ENCODE measurements at regions not wholly inside any gene's neighbourhood (a gene's known extent, or its start where the extent isn't known, plus 50 kb on each side); places are given as distances from the start of the nearest gene placed in this dataset.
"Not testable (repeated sequence)": the region's sequence is repeated elsewhere in the genome, so short reads cannot be mapped to it uniquely, and the experiment has no call there.

- CTCF ChIA-PET: no interaction called here
- Mint-ChIP-seq H3K27ac (no peak overlapping the region), H3K36me3 (no peaks in the 10 kb centered on the region), H3K4me1 (no peaks in the 10 kb centered on the region), H3K4me3 (no peak overlapping the region), H3K27me3 (no peaks in the 10 kb centered on the region), H3K9me3 (no peaks in the 10 kb centered on the region)
- DNase-seq: no peak
Measured at GRCh38 chr9:27659571-27659970, 86.3 kb upstream of the C9orf72 start.

GRCh38 chr9:27660148-27660547 is 86.9 kb upstream of the C9orf72 start:
- Mint-ChIP-seq H3K4me3 (no peak overlapping the region), H3K36me3 (no peaks in the 10 kb centered on the region), H3K27ac (no peak overlapping the region), H3K4me1 (no peaks in the 10 kb centered on the region), H3K9me3 (no peaks in the 10 kb centered on the region), H3K27me3 (no peaks in the 10 kb centered on the region)
- CTCF ChIA-PET: no interaction called here
- DNase-seq: no peak

- H3K4me1 Mint-ChIP-seq: no peaks in the 10 kb centered on the region
- H3K27ac Mint-ChIP-seq: no peak overlapping the region
- CTCF ChIA-PET: no interaction called here
- no peaks in the 10 kb centered on the region for H3K9me3 Mint-ChIP-seq
- DNase-seq: no peak
- no peak overlapping the region for H3K4me3 Mint-ChIP-seq
- H3K36me3 Mint-ChIP-seq: no peaks in the 10 kb centered on the region
- H3K27me3 Mint-ChIP-seq: no peaks in the 10 kb centered on the region
Measured at GRCh38 chr9:27663526-27663925, 90.2 kb upstream of the C9orf72 start.

- Mint-ChIP-seq H3K27me3 (no peaks in the 10 kb centered on the region), H3K27ac (no peak overlapping the region), H3K9me3 (no peaks in the 10 kb centered on the region), H3K36me3 (no peaks in the 10 kb centered on the region), H3K4me1 (no peaks in the 10 kb centered on the region), H3K4me3 (no peak overlapping the region)
- CTCF ChIA-PET: no interaction called here
- DNase-seq: no peak
Measured at GRCh38 chr9:27664121-27664779, 91.0 kb upstream of the C9orf72 start.

- no peaks in the 10 kb centered on the region for H3K36me3 Mint-ChIP-seq
- H3K4me3 Mint-ChIP-seq: no peak overlapping the region
- CTCF ChIA-PET: no interaction called here
- no peaks in the 10 kb centered on the region for H3K27me3 Mint-ChIP-seq
- DNase-seq: no peak
- no peak overlapping the region for H3K27ac Mint-ChIP-seq
- H3K9me3 Mint-ChIP-seq: no peaks in the 10 kb centered on the region
- no peaks in the 10 kb centered on the region for H3K4me1 Mint-ChIP-seq
Measured at GRCh38 chr9:27665136-27665535, 91.9 kb upstream of the C9orf72 start.

- Mint-ChIP-seq H3K36me3 (no peaks in the 10 kb centered on the region), H3K4me1 (no peaks in the 10 kb centered on the region), H3K4me3 (no peak overlapping the region), H3K9me3 (no peaks in the 10 kb centered on the region), H3K27ac (no peak overlapping the region), H3K27me3 (no peaks in the 10 kb centered on the region)
- CTCF ChIA-PET: no interaction called here
- no peak for DNase-seq
Measured at GRCh38 chr9:27668280-27668679, 95.0 kb upstream of the C9orf72 start.

GRCh38 chr9:27671636-27672035 is 98.4 kb upstream of the C9orf72 start:
- no peak overlapping the region for H3K27ac Mint-ChIP-seq
- no peaks in the 10 kb centered on the region for H3K27me3 Mint-ChIP-seq
- H3K36me3 Mint-ChIP-seq: no peaks in the 10 kb centered on the region
- H3K4me1 Mint-ChIP-seq: no peaks in the 10 kb centered on the region
- H3K4me3 Mint-ChIP-seq: no peak overlapping the region
- no peaks in the 10 kb centered on the region for H3K9me3 Mint-ChIP-seq
- CTCF ChIA-PET: no interaction called here
- DNase-seq: no peak

GRCh38 chr9:27672718-27673117 is 99.4 kb upstream of the C9orf72 start:
- no peak for DNase-seq
- Mint-ChIP-seq H3K9me3 (no peaks in the 10 kb centered on the region), H3K4me3 (no peak overlapping the region), H3K4me1 (no peaks in the 10 kb centered on the region), H3K27ac (no peak overlapping the region), H3K27me3 (no peaks in the 10 kb centered on the region), H3K36me3 (no peaks in the 10 kb centered on the region)
- CTCF ChIA-PET: no interaction called here

- Mint-ChIP-seq H3K9me3 (no peaks in the 10 kb centered on the region), H3K36me3 (no peaks in the 10 kb centered on the region), H3K27me3 (no peaks in the 10 kb centered on the region), H3K4me1 (no peaks in the 10 kb centered on the region), H3K27ac (no peak overlapping the region), H3K4me3 (no peak overlapping the region)
- no peak for DNase-seq
- CTCF ChIA-PET: no interaction called here
Measured at GRCh38 chr9:27673641-27674040, 100.4 kb upstream of the C9orf72 start.

GRCh38 chr9:27675354-27675753 is 102.1 kb upstream of the C9orf72 start:
- no peaks in the 10 kb centered on the region for H3K4me1 Mint-ChIP-seq
- no peak for DNase-seq
- no peak overlapping the region for H3K4me3 Mint-ChIP-seq
- H3K27me3 Mint-ChIP-seq: no peaks in the 10 kb centered on the region
- no peak overlapping the region for H3K27ac Mint-ChIP-seq
- no peaks in the 10 kb centered on the region for H3K36me3 Mint-ChIP-seq
- CTCF ChIA-PET: no interaction called here
- no peaks in the 10 kb centered on the region for H3K9me3 Mint-ChIP-seq

GRCh38 chr9:27676827-27677226 is 103.5 kb upstream of the C9orf72 start:
- Mint-ChIP-seq H3K27ac (no peak overlapping the region), H3K4me1 (no peaks in the 10 kb centered on the region), H3K9me3 (no peaks in the 10 kb centered on the region), H3K4me3 (no peak overlapping the region), H3K36me3 (no peaks in the 10 kb centered on the region), H3K27me3 (no peaks in the 10 kb centered on the region)
- DNase-seq: no peak
- CTCF ChIA-PET: no interaction called here

- H3K27ac Mint-ChIP-seq: no peak overlapping the region
- CTCF ChIA-PET: no interaction called here
- H3K9me3 Mint-ChIP-seq: no peaks in the 10 kb centered on the region
- H3K36me3 Mint-ChIP-seq: no peaks in the 10 kb centered on the region
- H3K27me3 Mint-ChIP-seq: no peaks in the 10 kb centered on the region
- DNase-seq: no peak
- H3K4me1 Mint-ChIP-seq: no peaks in the 10 kb centered on the region
- H3K4me3 Mint-ChIP-seq: no peak overlapping the region
Measured at GRCh38 chr9:27679338-27679737, 106.1 kb upstream of the C9orf72 start.

GRCh38 chr9:27683181-27683580 is 109.9 kb upstream of the C9orf72 start:
- no peak overlapping the region for H3K4me3 Mint-ChIP-seq
- no peak for DNase-seq
- H3K27me3 Mint-ChIP-seq: no peaks in the 10 kb centered on the region
- no peaks in the 10 kb centered on the region for H3K9me3 Mint-ChIP-seq
- H3K4me1 Mint-ChIP-seq: no peaks in the 10 kb centered on the region
- no peak overlapping the region for H3K27ac Mint-ChIP-seq
- CTCF ChIA-PET: no interaction called here
- H3K36me3 Mint-ChIP-seq: no peaks in the 10 kb centered on the region

GRCh38 chr9:27688954-27689353 is 115.7 kb upstream of the C9orf72 start:
- no peak for DNase-seq
- H3K4me1 Mint-ChIP-seq: no peaks in the 10 kb centered on the region
- H3K36me3 Mint-ChIP-seq: no peaks in the 10 kb centered on the region
- no peaks in the 10 kb centered on the region for H3K9me3 Mint-ChIP-seq
- no peak overlapping the region for H3K27ac Mint-ChIP-seq
- CTCF ChIA-PET: no interaction called here
- H3K4me3 Mint-ChIP-seq: no peak overlapping the region
- no peaks in the 10 kb centered on the region for H3K27me3 Mint-ChIP-seq

- not testable (repeated sequence) for H3K4me3 Mint-ChIP-seq
Measured at GRCh38 chr9:27690816-27691215, 117.5 kb upstream of the C9orf72 start.

GRCh38 chr9:27699621-27700020 is 126.3 kb upstream of the C9orf72 start:
- Mint-ChIP-seq H3K27me3 (no peaks in the 10 kb centered on the region), H3K9me3 (no peaks in the 10 kb centered on the region), H3K4me3 (no peak overlapping the region), H3K36me3 (no peaks in the 10 kb centered on the region), H3K4me1 (no peaks in the 10 kb centered on the region), H3K27ac (no peak overlapping the region)
- no peak for DNase-seq
- CTCF ChIA-PET: no interaction called here

More at GRCh38 chr9:27690816-27691215, 117.5 kb upstream of the C9orf72 start:
- H3K4me1 Mint-ChIP-seq, H3K9me3 Mint-ChIP-seq, H3K27ac Mint-ChIP-seq, DNase-seq, H3K36me3 Mint-ChIP-seq, H3K27me3 Mint-ChIP-seq, CTCF ChIA-PET: not testable (repeated sequence)

All from activated naive CD4-positive, alpha-beta T cell treated with anti-CD3 and anti-CD28 coated beads, Interleukin-2, amount 10 ng/mL, durations not matched to agents 7 days and 5 days (primary cell).